UCSD-AML1 (cell line): ENCODE measurements at regions not wholly inside any gene's neighbourhood (a gene's known extent, or its start where the extent isn't known, plus 50 kb on each side); places are given as distances from the start of the nearest gene placed in this dataset.
"Not testable (repeated sequence)": the region's sequence is repeated elsewhere in the genome, so short reads cannot be mapped to it uniquely, and the experiment has no call there.

Experiments
- DNase-seq: peaks from one replicate; lab custom pipeline; 2025; ENCODE audit not compliant: unreplicated experiment; lab: John Stamatoyannopoulos, UW

- DNase-seq, result no peak
These were observed 471.6 kb downstream of the CD83 start for GRCh38 chr6:14589175-14589574.

GRCh38 chr6:14590586-14590985 is 473.0 kb downstream of the CD83 start:
- no peak for DNase-seq

GRCh38 chr6:14591998-14592397 is 474.4 kb downstream of the CD83 start:
- DNase-seq, result no peak

- no peak for DNase-seq
These were observed 475.7 kb downstream of the CD83 start for GRCh38 chr6:14593286-14593685.

- DNase-seq, result no peak
These were observed 478.2 kb downstream of the CD83 start for GRCh38 chr6:14595751-14596150.

GRCh38 chr6:14596410-14596809 is 478.8 kb downstream of the CD83 start:
- no peak for DNase-seq

GRCh38 chr6:14597090-14597489 is 479.5 kb downstream of the CD83 start:
- DNase-seq, result no peak

- DNase-seq, result no peak
These were observed 480.7 kb downstream of the CD83 start for GRCh38 chr6:14598017-14598864.

GRCh38 chr6:14600306-14600705 is 482.7 kb downstream of the CD83 start:
- not testable (repeated sequence) for DNase-seq

GRCh38 chr6:14601490-14601889 is 483.9 kb downstream of the CD83 start:
- no peak for DNase-seq

- DNase-seq, result no peak
These were observed 488.8 kb downstream of the CD83 start for GRCh38 chr6:14606353-14606752.

- DNase-seq, result no peak
These were observed 492.6 kb downstream of the CD83 start for GRCh38 chr6:14610141-14610540.

- no peak for DNase-seq
These were observed 494.7 kb downstream of the CD83 start for GRCh38 chr6:14612016-14612980.

- no peak for DNase-seq
These were observed 497.1 kb downstream of the CD83 start for GRCh38 chr6:14614631-14615030.

GRCh38 chr6:14616656-14617055 is 499.1 kb downstream of the CD83 start:
- DNase-seq, result no peak

- no peak for DNase-seq
These were observed 501.3 kb downstream of the CD83 start for GRCh38 chr6:14618759-14619418.

GRCh38 chr6:14619419-14619781 is 501.8 kb downstream of the CD83 start:
- DNase-seq, result no peak

GRCh38 chr6:14620522-14620921 is 502.9 kb downstream of the CD83 start:
- no peak for DNase-seq

- DNase-seq, result no peak
These were observed 503.9 kb downstream of the CD83 start for GRCh38 chr6:14621518-14621917.

- no peak for DNase-seq
These were observed 504.5 kb downstream of the CD83 start for GRCh38 chr6:14622085-14622484.

- no peak for DNase-seq
These were observed 505.4 kb downstream of the CD83 start for GRCh38 chr6:14622909-14623505.
